ENCODE measurements at regions not wholly inside any gene's neighbourhood (a gene's known extent, or its start where the extent isn't known, plus 50 kb on each side); places are given as distances from the start of the nearest gene placed in this dataset.

GRCh38 chr11:128273736-128274135, 313.6 kb downstream of the ETS1 start:
- TF ChIP-seq CTCF (conservative IDR thresholded peaks at IDR 0.05; ENCODE audit: low read depth in 2 of 2): no peak
- no peak for TF ChIP-seq EZH2 (IDR thresholded peaks at IDR 0.05; ENCODE audit: low read depth, unreplicated experiment)
- no peak for TF ChIP-seq POLR2AphosphoS5 (IDR thresholded peaks at IDR 0.05; ENCODE audit: low read depth)
- TF ChIP-seq REST (IDR thresholded peaks at IDR 0.05; ENCODE audit: unreplicated experiment): no peak
- TF ChIP-seq STAT1 (IDR thresholded peaks at IDR 0.05; ENCODE audit: unreplicated experiment): no peak
- no peak for TF ChIP-seq JUNB (IDR thresholded peaks at IDR 0.05; ENCODE audit: unreplicated experiment)
- TF ChIP-seq EZH2phosphoT487 (IDR thresholded peaks at IDR 0.05; ENCODE audit: unreplicated experiment): no peak
- TF ChIP-seq CREB1 (CRISPR knock-in tag; IDR thresholded peaks at IDR 0.05; ENCODE audit: low read depth): no peak
- no peak for TF ChIP-seq ZNF331 (CRISPR knock-in tag; IDR thresholded peaks at IDR 0.05; ENCODE audit: low read depth)
- no peak for TF ChIP-seq NANOG (IDR thresholded peaks at IDR 0.05; ENCODE audit: borderline replicate concordance)

All from GM23338 (cell line).